Subcutaneous abdominal adipose tissue (tissue), 5 donors: ENCODE measurements at regions not wholly inside any gene's neighbourhood (a gene's known extent, or its start where the extent isn't known, plus 50 kb on each side); places are given as distances from the start of the nearest gene placed in this dataset.

Experiments
- H3K27ac ChIP-seq: one replicate; pipeline ENCODE4 v1.7.0; 2013; ENCODE audit warnings: low read depth, mild to moderate bottlenecking, inconsistent platforms, low read length, moderate library complexity
- H3K27me3 ChIP-seq, 5 donors: one replicate each; pipeline ENCODE4 v1.7.0; 2013; ENCODE audit warnings: low read length in 5 of 5, inconsistent platforms in 1 of 5; ENCODE audit not compliant: control insufficient read depth in 5 of 5, insufficient read depth in 4 of 5
- H3K36me3 ChIP-seq, 5 donors: one replicate each; pipeline ENCODE4 v1.7.0; 2013; ENCODE audit warnings: low read length in 5 of 5; ENCODE audit not compliant: control insufficient read depth in 5 of 5, insufficient read depth in 5 of 5
- H3K4me1 ChIP-seq, 5 donors: one replicate each; pipeline ENCODE4 v1.7.0; 2013; ENCODE audit warnings: low read length in 5 of 5, mild to moderate bottlenecking in 3 of 5, moderate library complexity in 1 of 5; ENCODE audit not compliant: control insufficient read depth in 5 of 5, insufficient read depth in 5 of 5
- H3K4me3 ChIP-seq, 5 donors: one replicate each; pipeline ENCODE4 v1.7.0; 2013; ENCODE audit warnings: low read length in 5 of 5, low read depth in 1 of 5
- H3K9ac ChIP-seq, 5 donors: one replicate each; pipeline ENCODE4 v1.7.0; 2013; ENCODE audit warnings: low read length in 5 of 5, mild to moderate bottlenecking in 4 of 5, moderate library complexity in 3 of 5
- H3K9me3 ChIP-seq, 5 donors: one replicate each; pipeline ENCODE4 v1.7.0; 2013; ENCODE audit warnings: low read length in 5 of 5; ENCODE audit not compliant: control insufficient read depth in 5 of 5
- donor health status: healthy.
- donor health status: healthy.
- donor health status: healthy.
- donor health status: healthy.
- donor health status: healthy.

DNA sequence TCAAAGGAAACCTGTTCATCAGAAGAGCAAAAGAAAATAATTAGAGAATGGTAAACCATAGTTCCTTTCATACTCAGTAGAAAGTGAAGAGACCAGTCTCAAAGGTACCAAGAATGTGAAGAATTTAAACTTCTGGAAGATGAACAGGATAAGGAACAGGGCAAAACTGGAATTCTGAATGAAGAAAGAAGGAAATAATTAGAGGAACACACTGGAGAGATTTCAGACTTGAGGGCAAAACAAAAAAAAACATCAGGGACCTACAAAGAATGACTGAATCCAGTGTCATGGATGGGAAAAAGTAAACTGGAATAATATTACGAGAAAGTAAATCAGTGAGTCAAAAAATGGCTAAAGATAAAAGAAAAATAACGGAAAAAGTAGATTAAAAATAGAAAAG lies 245.6 kb upstream of the NEIL3 start:
- Histone ChIP-seq H3K36me3 (no peaks in the 10 kb centered on the region), H3K27me3 (no peaks in the 10 kb centered on the region), H3K4me1 (no peaks in the 10 kb centered on the region), H3K9ac (no peak overlapping the region), H3K9me3 (no peaks in the 10 kb centered on the region), H3K27ac (no peak overlapping the region), H3K4me3 (no peak overlapping the region)

- H3K4me3 ChIP-seq: no peak overlapping the region
- no peaks in the 10 kb centered on the region for H3K36me3 ChIP-seq
- no peak overlapping the region for H3K9ac ChIP-seq
- H3K4me1 ChIP-seq: no peaks in the 10 kb centered on the region
- H3K9me3 ChIP-seq: no peaks in the 10 kb centered on the region
- H3K27me3 ChIP-seq: no peaks in the 10 kb centered on the region
- H3K27ac ChIP-seq: no peak overlapping the region
Observed at GRCh38 chr4:177064729-177065394, 244.8 kb upstream of the NEIL3 start.

- H3K27ac ChIP-seq: no peak overlapping the region
- no peaks in the 10 kb centered on the region for H3K27me3 ChIP-seq
- no peaks in the 10 kb centered on the region for H3K4me1 ChIP-seq
- H3K9ac ChIP-seq: no peak overlapping the region
- H3K9me3 ChIP-seq: no peaks in the 10 kb centered on the region
- no peaks in the 10 kb centered on the region for H3K36me3 ChIP-seq
- no peak overlapping the region for H3K4me3 ChIP-seq
Observed at GRCh38 chr4:177066746-177067145, 242.9 kb upstream of the NEIL3 start.

- no peaks in the 10 kb centered on the region for H3K36me3 ChIP-seq
- H3K9me3 ChIP-seq: no peaks in the 10 kb centered on the region
- no peaks in the 10 kb centered on the region for H3K4me1 ChIP-seq
- no peak overlapping the region for H3K27ac ChIP-seq
- no peaks in the 10 kb centered on the region for H3K27me3 ChIP-seq
- H3K9ac ChIP-seq: no peak overlapping the region
- no peak overlapping the region for H3K4me3 ChIP-seq
Observed at GRCh38 chr4:177070533-177071058, 239.1 kb upstream of the NEIL3 start.

DNA sequence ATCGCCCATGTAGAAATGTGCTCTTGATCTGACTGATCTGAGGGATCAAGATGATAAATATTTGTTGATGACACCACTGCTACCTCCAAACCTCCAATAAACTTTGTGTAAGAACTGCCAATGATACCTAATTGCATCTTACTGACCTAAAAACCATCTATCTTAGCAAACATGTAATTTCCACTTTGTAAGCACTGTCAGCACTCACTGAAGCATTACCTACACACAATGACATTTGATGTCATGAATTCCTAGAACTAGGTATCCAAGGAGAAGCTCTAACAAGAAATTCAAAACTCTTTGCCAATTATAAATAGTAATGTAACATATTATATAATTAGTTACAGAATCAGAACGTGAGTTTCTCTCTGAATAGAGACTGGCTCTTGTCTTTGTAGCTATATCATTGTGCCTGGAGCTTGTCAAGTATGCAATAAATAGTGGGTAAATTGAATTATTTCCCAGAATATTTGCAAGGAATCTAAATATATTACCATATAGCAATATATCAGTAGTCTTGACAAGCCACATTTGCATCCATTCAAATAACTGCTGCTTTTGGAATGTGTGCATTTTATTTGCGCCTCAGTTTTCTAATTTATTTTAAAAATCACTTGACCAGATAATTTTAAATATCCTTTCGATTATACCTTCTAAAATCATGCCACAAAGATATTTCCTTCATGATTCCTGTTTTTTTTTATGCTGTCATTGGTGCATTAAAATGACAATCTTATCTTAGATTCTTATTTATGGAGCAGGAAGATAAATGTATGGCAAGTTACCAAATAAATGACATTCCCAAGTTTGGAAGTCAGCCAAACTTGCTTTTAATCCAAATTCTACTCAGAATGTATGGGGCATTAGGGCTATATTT lies 232.3 kb upstream of the NEIL3 start:
- H3K9me3 ChIP-seq: no peaks in the 10 kb centered on the region
- no peak overlapping the region for H3K4me3 ChIP-seq
- no peaks in the 10 kb centered on the region for H3K27me3 ChIP-seq
- no peak overlapping the region for H3K9ac ChIP-seq
- H3K27ac ChIP-seq: no peak overlapping the region
- no peaks in the 10 kb centered on the region for H3K4me1 ChIP-seq
- no peaks in the 10 kb centered on the region for H3K36me3 ChIP-seq

DNA sequence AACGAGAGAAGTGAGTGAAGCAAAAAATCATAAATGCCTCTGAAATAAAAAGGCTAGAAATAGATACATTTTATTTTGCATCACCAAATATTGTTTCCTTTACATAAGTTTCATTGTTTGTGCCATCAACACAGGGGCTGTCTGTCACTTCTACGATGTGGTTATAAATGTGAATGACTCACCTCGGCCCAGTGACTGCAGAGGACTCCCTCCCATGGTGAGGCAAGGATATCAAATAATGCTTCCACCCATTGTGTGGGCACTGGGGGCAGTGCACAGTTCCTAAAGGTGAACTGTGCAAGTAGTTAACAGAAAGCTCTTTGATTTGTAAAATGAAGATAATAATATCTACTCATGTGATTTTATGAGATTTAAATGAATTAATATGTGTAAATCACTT lies 230.3 kb upstream of the NEIL3 start:
- Histone ChIP-seq H3K27me3 (no peaks in the 10 kb centered on the region), H3K9me3 (no peaks in the 10 kb centered on the region), H3K9ac (no peak overlapping the region), H3K4me3 (no peak overlapping the region), H3K4me1 (no peaks in the 10 kb centered on the region), H3K36me3 (no peaks in the 10 kb centered on the region), H3K27ac (no peak overlapping the region)

- H3K9ac ChIP-seq: no peak overlapping the region
- no peaks in the 10 kb centered on the region for H3K9me3 ChIP-seq
Observed at GRCh38 chr4:177080388-177080787, 229.3 kb upstream of the NEIL3 start.

GRCh38 chr4:177087060-177087459 lies 222.6 kb upstream of the NEIL3 start:
- Histone ChIP-seq H3K36me3 (no peaks in the 10 kb centered on the region), H3K9ac (no peak overlapping the region), H3K4me1 (no peaks in the 10 kb centered on the region), H3K27me3 (no peaks in the 10 kb centered on the region), H3K27ac (no peak overlapping the region), H3K9me3 (no peaks in the 10 kb centered on the region), H3K4me3 (no peak overlapping the region)

More at GRCh38 chr4:177080388-177080787, 229.3 kb upstream of the NEIL3 start:
- Histone ChIP-seq H3K27ac (no peak overlapping the region), H3K36me3 (no peaks in the 10 kb centered on the region), H3K27me3 (no peaks in the 10 kb centered on the region), H3K4me3 (no peak overlapping the region), H3K4me1 (no peaks in the 10 kb centered on the region)

- H3K9me3 ChIP-seq: no peaks in the 10 kb centered on the region
- no peaks in the 10 kb centered on the region for H3K4me1 ChIP-seq
- no peaks in the 10 kb centered on the region for H3K27me3 ChIP-seq
- H3K36me3 ChIP-seq: no peaks in the 10 kb centered on the region
- no peak overlapping the region for H3K27ac ChIP-seq
- H3K4me3 ChIP-seq: no peak overlapping the region
- H3K9ac ChIP-seq: no peak overlapping the region
Observed at GRCh38 chr4:177087499-177087898, 222.2 kb upstream of the NEIL3 start.

DNA sequence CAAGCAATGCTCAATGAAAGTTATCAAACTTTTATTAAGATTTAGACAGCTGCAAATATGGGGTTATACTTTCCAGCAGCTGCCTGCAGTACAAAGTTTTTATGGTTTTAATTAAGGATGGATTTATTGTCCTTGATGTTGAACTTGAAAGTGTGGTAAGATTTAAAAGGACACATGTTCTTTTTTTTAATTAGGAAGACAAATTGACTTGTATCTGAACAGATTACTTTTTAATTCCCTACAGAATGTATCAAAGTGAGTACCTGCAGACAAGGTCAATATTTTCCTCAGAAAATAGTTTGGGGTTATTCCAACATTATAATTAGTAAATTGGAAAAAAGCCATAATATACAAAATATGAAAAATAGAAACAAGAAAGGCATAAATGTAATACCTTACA lies 218.2 kb upstream of the NEIL3 start:
- Histone ChIP-seq H3K36me3 (no peaks in the 10 kb centered on the region), H3K9me3 (no peaks in the 10 kb centered on the region), H3K27me3 (no peaks in the 10 kb centered on the region), H3K9ac (no peak overlapping the region), H3K27ac (no peak overlapping the region), H3K4me3 (no peak overlapping the region), H3K4me1 (peaks cover 0 to 4% (median 0%) of the 10 kb centered on the region in 5 donors)
